IPS-NIHi7 (cell line): ENCODE measurements at regions not wholly inside any gene's neighbourhood (a gene's known extent, or its start where the extent isn't known, plus 50 kb on each side); places are given as distances from the start of the nearest gene placed in this dataset.

Experiments
- DNase-seq: peaks from one replicate; pipeline ENCODE4 v3.0.0; 2012; ENCODE audit warnings: mixed read lengths; ENCODE audit errors: extremely low spot score

GRCh38 chr5:148913493-148913892 lies 87.1 kb downstream of the ADRB2 start:
- DNase-seq, result no peak

GRCh38 chr5:148913985-148914431 lies 87.6 kb downstream of the ADRB2 start:
- DNase-seq, result no peak

GRCh38 chr5:148915224-148915817 lies 88.9 kb downstream of the ADRB2 start:
- no peak for DNase-seq

GRCh38 chr5:148920646-148921288 lies 94.4 kb downstream of the ADRB2 start:
- no peak for DNase-seq

GRCh38 chr5:148921350-148921749 lies 94.9 kb downstream of the ADRB2 start:
- DNase-seq, result no peak

GRCh38 chr5:148922606-148923005 lies 96.2 kb downstream of the ADRB2 start:
- no peak for DNase-seq

GRCh38 chr5:148923023-148923422 lies 96.6 kb downstream of the ADRB2 start:
- DNase-seq, result no peak

GRCh38 chr5:148924817-148925216 lies 98.4 kb downstream of the ADRB2 start:
- no peak for DNase-seq

- no peak for DNase-seq
These were observed 99.8 kb downstream of the ADRB2 start for GRCh38 chr5:148926207-148926606.

- no peak for DNase-seq
These were observed 101.0 kb downstream of the ADRB2 start for GRCh38 chr5:148927307-148927946.

GRCh38 chr5:148928141-148928540 lies 101.7 kb downstream of the ADRB2 start:
- DNase-seq, result no peak

- DNase-seq, result no peak
These were observed 105.1 kb downstream of the ADRB2 start for GRCh38 chr5:148931453-148932057.

- no peak for DNase-seq
These were observed 106.0 kb downstream of the ADRB2 start for GRCh38 chr5:148932355-148932935.

- no peak for DNase-seq
These were observed 107.6 kb downstream of the ADRB2 start for GRCh38 chr5:148933903-148934432.

- no peak for DNase-seq
These were observed 108.5 kb downstream of the ADRB2 start for GRCh38 chr5:148934895-148935400.

GRCh38 chr5:148937239-148937638 lies 110.8 kb downstream of the ADRB2 start:
- no peak for DNase-seq

GRCh38 chr5:148937830-148938521 lies 111.6 kb downstream of the ADRB2 start:
- no peak for DNase-seq

GRCh38 chr5:148938522-148938882 lies 112.1 kb downstream of the ADRB2 start:
- DNase-seq, result no peak

- no peak for DNase-seq
These were observed 113.3 kb downstream of the ADRB2 start for GRCh38 chr5:148939676-148940075.

GRCh38 chr5:148941810-148942209 lies 115.4 kb downstream of the ADRB2 start:
- DNase-seq, result no peak

GRCh38 chr5:148949841-148950470 lies 112.9 kb downstream of the SH3TC2 start:
- peak; percentile 18 for DNase-seq
